Neural cell (in vitro differentiated cells): ENCODE measurements at regions not wholly inside any gene's neighbourhood (a gene's known extent, or its start where the extent isn't known, plus 50 kb on each side); places are given as distances from the start of the nearest gene placed in this dataset.

Experiments
- H2AFZ ChIP-seq: fragments of 200-600, 300-800 bp; sonication (generic), shearing (Covaris generic); 2 replicates; pipeline ENCODE4 v1.6.0; 2014; ENCODE audit warnings: low read depth, mild to moderate bottlenecking, antibody characterized with exemption, low read length, moderate library complexity
- H3F3A ChIP-seq: fragments of 200-600 bp; shearing (Covaris generic); 2 replicates; pipeline ENCODE4 v1.6.1; 2016; ENCODE audit warnings: mild to moderate bottlenecking, moderate library complexity, mixed read lengths, antibody characterized with exemption, low read length; ENCODE audit not compliant: insufficient read depth, poor library complexity, severe bottlenecking
- H3K27ac ChIP-seq: fragments of 200-600, 300-800 bp; sonication (generic), shearing (Covaris generic); 2 replicates; pipeline ENCODE4 v1.5.1; 2014; ENCODE audit warnings: mild to moderate bottlenecking, low read length, moderate library complexity
- H3K27me3 ChIP-seq: fragments of 300-800, 200-600 bp; sonication (generic), shearing (Covaris generic); 2 replicates; pipeline ENCODE4 v1.6.0; 2014; ENCODE audit warnings: mild to moderate bottlenecking, low read depth, low read length, moderate library complexity; ENCODE audit not compliant: insufficient read depth
- H3K36me3 ChIP-seq: fragments of 300-800, 200-600 bp; sonication (generic), shearing (Covaris generic); 2 replicates; pipeline ENCODE4 v1.5.1; 2014; ENCODE audit warnings: mild to moderate bottlenecking, antibody characterized with exemption, low read length, moderate library complexity; ENCODE audit not compliant: insufficient read depth
- H3K4me2 ChIP-seq: fragments of 300-800, 200-600 bp; sonication (generic), shearing (Covaris generic); 2 replicates; pipeline ENCODE4 v1.6.0; 2014; ENCODE audit warnings: mild to moderate bottlenecking, low read length
- H3K4me3 ChIP-seq: fragments of 300-800, 200-600 bp; sonication (generic), shearing (Covaris generic); 2 replicates; pipeline ENCODE4 v1.5.1; 2014; ENCODE audit warnings: mild to moderate bottlenecking, low read length, moderate library complexity
- H3K79me2 ChIP-seq: fragments of 200-600 bp; shearing (Covaris generic); replicated peaks from 2 replicates; pipeline ENCODE4 v1.6.0; 2014; ENCODE audit warnings: mild to moderate bottlenecking, low read length, moderate library complexity; ENCODE audit not compliant: insufficient read depth
- H3K9ac ChIP-seq: fragments of 300-800, 200-600 bp; sonication (generic), shearing (Covaris generic); 2 replicates; pipeline ENCODE4 v1.6.1; 2016; ENCODE audit warnings: mild to moderate bottlenecking, low read length, mixed read lengths
- H3K9me2 ChIP-seq: fragments of 200-600 bp; shearing (Covaris generic); 2 replicates; pipeline ENCODE4 v1.6.1; 2016; ENCODE audit warnings: mild to moderate bottlenecking, low read length, mixed read lengths; ENCODE audit not compliant: insufficient read depth
- H3K9me3 ChIP-seq: fragments of 200-600, 300-800 bp; sonication (generic), shearing (Covaris generic); 2 replicates; pipeline ENCODE4 v1.6.1; 2016; ENCODE audit warnings: mild to moderate bottlenecking, mixed run types, low read length, moderate library complexity, mixed read lengths
- H4K20me1 ChIP-seq: fragments of 200-600 bp; shearing (Covaris generic); 2 replicates; pipeline ENCODE4 v1.6.1; 2016; ENCODE audit warnings: mild to moderate bottlenecking, mixed run types; ENCODE audit not compliant: insufficient read depth
- EP300 ChIP-seq: fragments of 450-650 bp; conservative IDR thresholded peaks from 2 replicates; pipeline ENCODE4 v1.6.1; 2014; ENCODE audit warnings: antibody characterized with exemption, mild to moderate bottlenecking, moderate library complexity; ENCODE audit not compliant: poor library complexity, severe bottlenecking
- EZH2 ChIP-seq: fragments of 200-600, 300-800 bp; shearing (Covaris generic), sonication (generic); IDR thresholded peaks from 2 replicates; pipeline ENCODE4 v1.6.1; 2014; ENCODE audit warnings: antibody characterized with exemption, low read length, borderline replicate concordance, mild to moderate bottlenecking; ENCODE audit not compliant: insufficient read depth, poor library complexity, severe bottlenecking
- MXI1 ChIP-seq: fragments of 450-650 bp; conservative IDR thresholded peaks from 2 replicates; pipeline ENCODE4 v1.6.1; 2014; ENCODE audit warnings: antibody characterized with exemption, mild to moderate bottlenecking; ENCODE audit not compliant: poor library complexity, severe bottlenecking
- POLR2AphosphoS5 ChIP-seq: IDR thresholded peaks from 2 replicates; pipeline ENCODE4 v1.6.1; 2012
- RAD21 ChIP-seq: fragments of 450-650 bp; conservative IDR thresholded peaks from 2 replicates; pipeline ENCODE4 v1.6.1; 2014; ENCODE audit warnings: antibody characterized with exemption, mild to moderate bottlenecking, moderate library complexity
- SMC3 ChIP-seq: fragments of 450-650 bp; conservative IDR thresholded peaks from 2 replicates; pipeline ENCODE4 v1.6.1; 2014; ENCODE audit warnings: antibody characterized with exemption, mild to moderate bottlenecking, moderate library complexity; ENCODE audit not compliant: poor library complexity
- TAF1 ChIP-seq: IDR thresholded peaks from 2 replicates; pipeline ENCODE4 v1.6.1; 2012; ENCODE audit warnings: low read depth
- TF ChIP-seq, protein P1 (sequence below): fragments of 450-650 bp; IDR thresholded peaks from 2 replicates; pipeline ENCODE4 v1.5.1; 2014; ENCODE audit warnings: antibody characterized with exemption, mild to moderate bottlenecking, moderate library complexity; ENCODE audit not compliant: poor library complexity, severe bottlenecking
- TF ChIP-seq, protein P2 (sequence below): IDR thresholded peaks from 2 replicates; pipeline ENCODE4 v1.6.1; 2012; ENCODE audit warnings: borderline replicate concordance

DNA sequence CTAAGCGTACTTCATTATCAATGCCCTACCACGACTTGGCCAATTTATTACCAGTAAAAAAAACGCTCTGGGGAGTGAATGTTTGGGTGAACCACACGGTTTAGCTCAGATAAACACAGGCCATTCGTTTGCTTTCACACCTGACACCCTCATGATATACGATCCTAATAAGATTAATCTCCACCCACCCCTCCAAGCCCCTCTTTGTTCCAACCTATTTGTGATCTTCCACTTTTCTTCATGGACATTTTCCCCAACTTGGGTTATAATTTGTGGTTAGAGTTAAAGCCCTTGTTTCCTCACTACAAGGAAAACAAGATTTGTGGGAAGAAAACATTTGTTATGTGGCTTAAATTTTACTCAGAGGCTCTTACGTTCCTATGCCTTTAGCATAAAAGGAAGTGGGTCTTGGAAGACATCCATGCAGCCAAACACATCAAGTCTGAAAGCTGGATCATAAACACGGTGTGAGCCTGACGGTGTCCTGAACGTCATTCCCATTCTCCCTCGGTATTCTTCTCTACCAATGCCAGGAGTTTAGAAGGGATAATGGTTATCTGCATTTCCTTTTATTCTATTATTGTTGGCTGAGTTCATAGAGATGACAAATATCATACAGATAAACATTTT lies 518.9 kb downstream of the NR2F2 start:
- no peak overlapping the region for H3K27ac ChIP-seq
- H3K79me2 ChIP-seq = no peaks in the 10 kb centered on the region
- no peaks in the 10 kb centered on the region for H3K36me3 ChIP-seq
- no peaks in the 10 kb centered on the region for H3F3A ChIP-seq
- no peak overlapping the region for H3K4me2 ChIP-seq
- H3K27me3 ChIP-seq = no peaks in the 10 kb centered on the region
- no peak overlapping the region for H3K4me3 ChIP-seq
- no peaks in the 10 kb centered on the region for H3K9me2 ChIP-seq
- H3K9me3 ChIP-seq = no peaks in the 10 kb centered on the region
- no peaks in the 10 kb centered on the region for H4K20me1 ChIP-seq
- no peak overlapping the region for H2AFZ ChIP-seq
- H3K9ac ChIP-seq = no peak overlapping the region
- no peak for TF ChIP-seq MXI1
- no peak for TF ChIP-seq EZH2
- TF ChIP-seq SMC3 = no peak
- no peak for TF ChIP-seq RAD21
- TF ChIP-seq, protein P1, sequence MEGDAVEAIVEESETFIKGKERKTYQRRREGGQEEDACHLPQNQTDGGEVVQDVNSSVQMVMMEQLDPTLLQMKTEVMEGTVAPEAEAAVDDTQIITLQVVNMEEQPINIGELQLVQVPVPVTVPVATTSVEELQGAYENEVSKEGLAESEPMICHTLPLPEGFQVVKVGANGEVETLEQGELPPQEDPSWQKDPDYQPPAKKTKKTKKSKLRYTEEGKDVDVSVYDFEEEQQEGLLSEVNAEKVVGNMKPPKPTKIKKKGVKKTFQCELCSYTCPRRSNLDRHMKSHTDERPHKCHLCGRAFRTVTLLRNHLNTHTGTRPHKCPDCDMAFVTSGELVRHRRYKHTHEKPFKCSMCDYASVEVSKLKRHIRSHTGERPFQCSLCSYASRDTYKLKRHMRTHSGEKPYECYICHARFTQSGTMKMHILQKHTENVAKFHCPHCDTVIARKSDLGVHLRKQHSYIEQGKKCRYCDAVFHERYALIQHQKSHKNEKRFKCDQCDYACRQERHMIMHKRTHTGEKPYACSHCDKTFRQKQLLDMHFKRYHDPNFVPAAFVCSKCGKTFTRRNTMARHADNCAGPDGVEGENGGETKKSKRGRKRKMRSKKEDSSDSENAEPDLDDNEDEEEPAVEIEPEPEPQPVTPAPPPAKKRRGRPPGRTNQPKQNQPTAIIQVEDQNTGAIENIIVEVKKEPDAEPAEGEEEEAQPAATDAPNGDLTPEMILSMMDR = no peak
- no peak for TF ChIP-seq POLR2AphosphoS5
- TF ChIP-seq, protein P2, sequence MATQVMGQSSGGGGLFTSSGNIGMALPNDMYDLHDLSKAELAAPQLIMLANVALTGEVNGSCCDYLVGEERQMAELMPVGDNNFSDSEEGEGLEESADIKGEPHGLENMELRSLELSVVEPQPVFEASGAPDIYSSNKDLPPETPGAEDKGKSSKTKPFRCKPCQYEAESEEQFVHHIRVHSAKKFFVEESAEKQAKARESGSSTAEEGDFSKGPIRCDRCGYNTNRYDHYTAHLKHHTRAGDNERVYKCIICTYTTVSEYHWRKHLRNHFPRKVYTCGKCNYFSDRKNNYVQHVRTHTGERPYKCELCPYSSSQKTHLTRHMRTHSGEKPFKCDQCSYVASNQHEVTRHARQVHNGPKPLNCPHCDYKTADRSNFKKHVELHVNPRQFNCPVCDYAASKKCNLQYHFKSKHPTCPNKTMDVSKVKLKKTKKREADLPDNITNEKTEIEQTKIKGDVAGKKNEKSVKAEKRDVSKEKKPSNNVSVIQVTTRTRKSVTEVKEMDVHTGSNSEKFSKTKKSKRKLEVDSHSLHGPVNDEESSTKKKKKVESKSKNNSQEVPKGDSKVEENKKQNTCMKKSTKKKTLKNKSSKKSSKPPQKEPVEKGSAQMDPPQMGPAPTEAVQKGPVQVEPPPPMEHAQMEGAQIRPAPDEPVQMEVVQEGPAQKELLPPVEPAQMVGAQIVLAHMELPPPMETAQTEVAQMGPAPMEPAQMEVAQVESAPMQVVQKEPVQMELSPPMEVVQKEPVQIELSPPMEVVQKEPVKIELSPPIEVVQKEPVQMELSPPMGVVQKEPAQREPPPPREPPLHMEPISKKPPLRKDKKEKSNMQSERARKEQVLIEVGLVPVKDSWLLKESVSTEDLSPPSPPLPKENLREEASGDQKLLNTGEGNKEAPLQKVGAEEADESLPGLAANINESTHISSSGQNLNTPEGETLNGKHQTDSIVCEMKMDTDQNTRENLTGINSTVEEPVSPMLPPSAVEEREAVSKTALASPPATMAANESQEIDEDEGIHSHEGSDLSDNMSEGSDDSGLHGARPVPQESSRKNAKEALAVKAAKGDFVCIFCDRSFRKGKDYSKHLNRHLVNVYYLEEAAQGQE = no peak
- no peak for TF ChIP-seq EP300
- no peak for TF ChIP-seq TAF1

DNA sequence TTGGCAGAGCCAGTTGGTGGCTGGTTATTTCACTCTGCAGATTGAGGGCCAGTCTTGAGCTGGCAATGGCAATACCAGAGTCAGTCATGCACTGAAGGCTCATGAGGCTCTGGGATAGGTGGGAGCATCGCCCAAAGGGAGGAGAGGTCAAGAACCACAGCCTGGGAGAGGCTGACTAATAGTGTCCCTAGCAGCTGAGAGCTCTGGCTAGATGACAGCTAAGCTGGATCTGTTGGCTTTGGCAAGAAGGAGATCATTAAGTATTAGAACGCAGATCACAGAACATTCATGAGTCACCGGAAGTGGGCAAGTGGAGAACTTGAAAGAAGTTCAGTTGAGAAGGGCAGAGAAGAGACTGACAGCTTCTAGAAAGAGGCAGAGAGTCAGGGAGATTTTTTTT lies 521.1 kb downstream of the NR2F2 start:
- H3K9ac ChIP-seq = no peak overlapping the region
- H3K36me3 ChIP-seq = no peaks in the 10 kb centered on the region
- H3K4me2 ChIP-seq = no peak overlapping the region
- no peak overlapping the region for H3K4me3 ChIP-seq
- H3F3A ChIP-seq = no peaks in the 10 kb centered on the region
- H3K9me2 ChIP-seq = no peaks in the 10 kb centered on the region
- TF ChIP-seq MXI1 = no peak
- no peak for TF ChIP-seq SMC3
- no peak overlapping the region for H3K27ac ChIP-seq
- no peak overlapping the region for H2AFZ ChIP-seq
- H3K79me2 ChIP-seq = no peaks in the 10 kb centered on the region
- H4K20me1 ChIP-seq = no peaks in the 10 kb centered on the region
- H3K9me3 ChIP-seq = no peaks in the 10 kb centered on the region
- no peaks in the 10 kb centered on the region for H3K27me3 ChIP-seq

DNA sequence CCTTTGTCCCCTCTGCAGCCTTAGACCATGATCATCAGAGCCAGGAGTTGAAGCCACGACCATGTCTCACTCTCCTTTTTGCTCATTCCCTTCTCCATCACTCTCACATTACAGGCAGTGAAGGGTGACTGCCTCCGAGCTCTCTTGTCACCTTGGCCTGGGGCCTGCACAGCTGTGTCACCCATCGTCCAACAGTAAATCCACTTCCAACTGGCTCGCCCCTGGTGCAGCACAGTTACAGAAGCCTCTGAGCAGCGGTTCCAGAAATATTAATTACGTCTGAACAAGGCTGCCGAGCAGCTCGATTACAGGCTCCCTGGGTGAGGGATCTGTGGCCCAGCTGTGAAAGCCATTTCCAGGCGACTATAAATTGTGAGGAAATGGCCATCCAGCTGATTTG lies 528.2 kb downstream of the NR2F2 start:
- H2AFZ ChIP-seq = no peak overlapping the region
- no peak overlapping the region for H3K27ac ChIP-seq
- no peaks in the 10 kb centered on the region for H3K9me2 ChIP-seq
- H3K36me3 ChIP-seq = no peaks in the 10 kb centered on the region
- TF ChIP-seq SMC3 (no peak), EP300 (no peak), MXI1 (no peak), TAF1 (no peak), RAD21 (no peak), EZH2 (no peak), POLR2AphosphoS5 (no peak)
- TF ChIP-seq, protein P2 = no peak
- TF ChIP-seq, protein P1 = no peak
- no peaks in the 10 kb centered on the region for H4K20me1 ChIP-seq
- H3K4me2 ChIP-seq = no peak overlapping the region
- no peaks in the 10 kb centered on the region for H3K79me2 ChIP-seq
- no peaks in the 10 kb centered on the region for H3K9me3 ChIP-seq
- no peaks in the 10 kb centered on the region for H3K27me3 ChIP-seq
- H3F3A ChIP-seq = no peaks in the 10 kb centered on the region
- H3K9ac ChIP-seq = no peak overlapping the region
- no peak overlapping the region for H3K4me3 ChIP-seq
